ENCODE measurements at regions not wholly inside any gene's neighbourhood (a gene's known extent, or its start where the extent isn't known, plus 50 kb on each side); places are given as distances from the start of the nearest gene placed in this dataset.
A peak's percentile ranks its signal among the peaks of the same experiment; 100 is the strongest.

DNA sequence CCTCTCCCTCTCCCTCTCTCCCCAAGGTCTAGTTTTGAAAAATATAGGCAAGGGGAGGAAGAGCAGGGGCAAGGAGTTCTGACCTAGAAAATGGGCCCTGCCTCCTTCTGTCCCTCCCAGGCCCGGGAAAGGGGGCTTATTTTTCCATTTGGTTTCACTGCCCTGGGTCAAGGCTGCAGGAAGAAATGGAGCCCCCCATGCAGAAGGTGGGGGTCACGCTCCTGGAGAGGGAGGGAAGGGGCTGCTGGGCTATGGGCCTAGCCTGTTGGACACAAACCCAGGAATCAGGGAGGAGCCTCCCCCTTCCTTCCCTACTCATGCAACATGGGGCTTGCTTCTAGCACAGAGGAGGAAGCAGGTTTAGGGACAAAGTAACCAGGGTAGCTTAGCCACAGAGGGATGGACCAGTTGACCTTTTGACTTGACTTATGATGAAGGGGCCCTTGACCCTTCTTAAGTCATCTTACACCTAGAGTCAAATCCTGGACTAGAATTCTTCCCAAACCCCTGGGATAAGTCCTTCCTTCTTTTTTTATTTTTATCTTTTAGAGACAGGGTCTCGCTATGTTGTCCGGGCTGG, 70.4 kb upstream of the SSBP3 start:
- H3K27ac ChIP-seq, result peak overlapping the region in 1 of 5 donors; percentile 18
- intact Hi-C loops (cut with DNase I; ENCODE audit: low total_unique reads), result no loop called here
- no peaks in the 10 kb centered on the region for H3K9me3 ChIP-seq
- 78 to 90% (median 87%) methylated on average over 4 of the region's 4 CpGs for WGBS, 5 donors
- peaks cover 0 to 23% (median 6%) of the 10 kb centered on the region in 3 donors for H3K27me3 ChIP-seq
- DNase-seq, result no peak
- peaks cover 17 to 27% (median 25%) of the 10 kb centered on the region in 4 donors for H3K4me1 ChIP-seq
- no peak overlapping the region for H3K4me3 ChIP-seq
- no peaks in the 10 kb centered on the region for H3K36me3 ChIP-seq
- TF ChIP-seq POLR2A (IDR thresholded peaks at IDR 0.05) (no peak), POLR2AphosphoS5 (IDR thresholded peaks at IDR 0.05) (no peak), EP300 (IDR thresholded peaks at IDR 0.05) (no peak)
- TF ChIP-seq, protein P1, sequence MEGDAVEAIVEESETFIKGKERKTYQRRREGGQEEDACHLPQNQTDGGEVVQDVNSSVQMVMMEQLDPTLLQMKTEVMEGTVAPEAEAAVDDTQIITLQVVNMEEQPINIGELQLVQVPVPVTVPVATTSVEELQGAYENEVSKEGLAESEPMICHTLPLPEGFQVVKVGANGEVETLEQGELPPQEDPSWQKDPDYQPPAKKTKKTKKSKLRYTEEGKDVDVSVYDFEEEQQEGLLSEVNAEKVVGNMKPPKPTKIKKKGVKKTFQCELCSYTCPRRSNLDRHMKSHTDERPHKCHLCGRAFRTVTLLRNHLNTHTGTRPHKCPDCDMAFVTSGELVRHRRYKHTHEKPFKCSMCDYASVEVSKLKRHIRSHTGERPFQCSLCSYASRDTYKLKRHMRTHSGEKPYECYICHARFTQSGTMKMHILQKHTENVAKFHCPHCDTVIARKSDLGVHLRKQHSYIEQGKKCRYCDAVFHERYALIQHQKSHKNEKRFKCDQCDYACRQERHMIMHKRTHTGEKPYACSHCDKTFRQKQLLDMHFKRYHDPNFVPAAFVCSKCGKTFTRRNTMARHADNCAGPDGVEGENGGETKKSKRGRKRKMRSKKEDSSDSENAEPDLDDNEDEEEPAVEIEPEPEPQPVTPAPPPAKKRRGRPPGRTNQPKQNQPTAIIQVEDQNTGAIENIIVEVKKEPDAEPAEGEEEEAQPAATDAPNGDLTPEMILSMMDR (IDR thresholded peaks at IDR 0.05), result no peak

DNA sequence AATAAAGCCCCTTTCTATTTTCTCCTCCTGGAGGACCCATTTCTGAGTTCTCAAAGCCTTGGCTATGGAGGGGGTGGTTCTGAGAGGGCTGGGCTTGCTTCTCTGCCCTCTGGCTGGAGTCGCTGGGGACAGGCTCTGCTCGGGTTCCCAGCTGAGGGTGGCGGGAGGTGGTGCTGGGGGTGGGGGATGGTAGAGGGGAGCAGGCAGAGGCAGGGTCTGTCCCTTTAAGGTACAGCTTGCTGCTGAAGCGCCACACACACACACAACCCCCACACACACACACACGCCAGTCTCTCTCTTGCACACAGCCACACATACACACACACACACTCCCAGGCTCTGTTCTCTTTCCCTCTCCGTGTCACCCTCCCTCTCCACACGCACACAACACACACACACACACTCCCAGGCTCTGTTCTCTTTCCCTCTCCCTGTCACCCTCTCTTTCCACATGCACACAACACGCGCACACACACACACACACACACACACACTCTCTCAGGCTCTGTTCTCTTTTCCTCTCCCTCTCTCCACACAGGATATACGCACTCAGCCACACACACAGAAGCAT, 69.8 kb upstream of the SSBP3 start:
- no peaks in the 10 kb centered on the region for H3K9me3 ChIP-seq
- H3K36me3 ChIP-seq, result no peaks in the 10 kb centered on the region
- WGBS, 5 donors, result 40 to 66% (median 49%) methylated on average over 5 to 10 of the region's 10 CpGs
- peaks cover 0 to 23% (median 6%) of the 10 kb centered on the region in 3 donors for H3K27me3 ChIP-seq
- H3K4me1 ChIP-seq, result peaks cover 17 to 27% (median 23%) of the 10 kb centered on the region in 4 donors
- peak overlapping the region in 2 of 5 donors; percentile 1 to 62 for H3K27ac ChIP-seq
- H3K4me3 ChIP-seq, result peak overlapping the region in 3 of 4 donors; percentile 42 to 53 (median 52)
- intact Hi-C loops (cut with DNase I; ENCODE audit: low total_unique reads), result no loop called here
- peak in 1 of 2 donors; percentile 87 for DNase-seq
- TF ChIP-seq POLR2A (IDR thresholded peaks at IDR 0.05) (no peak), EP300 (IDR thresholded peaks at IDR 0.05) (no peak), POLR2AphosphoS5 (IDR thresholded peaks at IDR 0.05) (no peak)
- TF ChIP-seq, protein P1 (IDR thresholded peaks at IDR 0.05), result no peak

DNA sequence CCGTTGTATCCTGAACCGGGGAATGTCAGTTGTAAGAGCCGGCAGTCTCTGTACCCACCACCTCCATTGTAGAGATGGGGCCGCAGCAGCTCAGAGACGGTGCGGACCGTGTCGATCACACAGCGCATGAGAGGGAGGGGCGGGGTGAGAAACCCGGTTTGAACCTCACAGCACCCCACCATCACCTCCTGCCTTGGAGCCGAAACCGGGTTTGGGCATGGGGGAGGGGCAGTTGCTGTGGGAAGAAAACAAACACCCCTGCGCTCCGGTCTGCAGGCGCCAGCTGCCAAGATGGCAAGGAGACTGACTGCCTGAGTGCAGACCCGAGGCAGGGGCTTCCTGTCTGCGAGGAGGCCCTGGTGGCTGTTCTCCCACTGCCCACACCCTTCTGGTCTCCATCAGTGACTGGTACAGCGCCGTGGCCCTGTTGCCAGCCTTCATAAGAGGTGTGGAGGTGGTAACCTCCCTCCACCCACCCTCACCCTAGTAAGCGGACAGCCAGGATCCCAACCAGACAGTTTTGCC, 69.2 kb upstream of the SSBP3 start:
- WGBS, 5 donors, result 20 to 38% (median 32%) methylated on average over 13 to 21 of the region's 21 CpGs

More for the DNA sequence above, 69.2 kb upstream of the SSBP3 start:
- H3K9me3 ChIP-seq, result no peaks in the 10 kb centered on the region
- TF ChIP-seq POLR2AphosphoS5 (IDR thresholded peaks at IDR 0.05) (no peak), EP300 (IDR thresholded peaks at IDR 0.05) (no peak), POLR2A (IDR thresholded peaks at IDR 0.05) (no peak)
- TF ChIP-seq, protein P1 (IDR thresholded peaks at IDR 0.05), result no peak
- DNase-seq, result peak in 1 of 2 donors; percentile 84
- H3K27ac ChIP-seq, result peak overlapping the region in 2 of 5 donors; percentile 1 to 62
- H3K4me3 ChIP-seq, result peak overlapping the region; percentile 42 to 55 (median 52)
- intact Hi-C loops (cut with DNase I; ENCODE audit: low total_unique reads), result no loop called here
- no peaks in the 10 kb centered on the region for H3K36me3 ChIP-seq
- peaks cover 17 to 27% (median 21%) of the 10 kb centered on the region in 4 donors for H3K4me1 ChIP-seq
- H3K27me3 ChIP-seq, result peaks cover 0 to 23% (median 6%) of the 10 kb centered on the region in 3 donors

Measured in stomach (tissue), 8 donors.